Chondrocyte (in vitro differentiated cells): ENCODE measurements at regions not wholly inside any gene's neighbourhood (a gene's known extent, or its start where the extent isn't known, plus 50 kb on each side); places are given as distances from the start of the nearest gene placed in this dataset.

Source experiments
- DNase-seq: peaks from one replicate; pipeline ENCODE4 v3.0.0; 2021; ENCODE audit warnings: mixed read lengths, low spot score
- H3K27ac Mint-ChIP-seq: one replicate; pipeline ENCODE4 v1.8.0; 2021; ENCODE audit warnings: mild to moderate bottlenecking, moderate library complexity, mixed read lengths; ENCODE audit not compliant: unreplicated experiment
- H3K27me3 Mint-ChIP-seq: 2 replicates; pipeline ENCODE4 v1.8.0; 2021; ENCODE audit warnings: low read depth, mixed read lengths
- H3K36me3 Mint-ChIP-seq: 2 replicates; pipeline ENCODE4 v1.8.0; 2021; ENCODE audit warnings: low read depth, mixed read lengths
- H3K4me1 Mint-ChIP-seq: 2 replicates; pipeline ENCODE4 v1.8.0; 2021; ENCODE audit warnings: low read depth, mild to moderate bottlenecking, mixed read lengths
- H3K4me3 Mint-ChIP-seq: one replicate; pipeline ENCODE4 v1.8.0; 2021; ENCODE audit warnings: mild to moderate bottlenecking, moderate library complexity, mixed read lengths; ENCODE audit not compliant: unreplicated experiment
- H3K9me3 Mint-ChIP-seq: 2 replicates; pipeline ENCODE4 v1.8.0; 2021; ENCODE audit warnings: low read depth, mixed read lengths
- CTCF ChIP-seq: fragments of 200-600 bp; sonication (generic); IDR thresholded peaks from 2 replicates; pipeline ENCODE4 v1.5.0; 2021; ENCODE audit warnings: antibody characterized with exemption, mild to moderate bottlenecking, moderate library complexity

- no peaks in the 10 kb centered on the region for H3K4me1 Mint-ChIP-seq
- no peak overlapping the region for H3K4me3 Mint-ChIP-seq
- peaks cover 14% of the 10 kb centered on the region for H3K27me3 Mint-ChIP-seq
- no peaks in the 10 kb centered on the region for H3K9me3 Mint-ChIP-seq
- H3K27ac Mint-ChIP-seq, result no peak overlapping the region
- H3K36me3 Mint-ChIP-seq, result no peaks in the 10 kb centered on the region
- TF ChIP-seq CTCF, result no peak
- no peak for DNase-seq
Measured at GRCh38 chr2:138209009-138209408, 244.7 kb downstream of the HNMT start.

- Mint-ChIP-seq H3K4me3 (no peak overlapping the region), H3K27ac (no peak overlapping the region), H3K9me3 (no peaks in the 10 kb centered on the region), H3K4me1 (no peaks in the 10 kb centered on the region), H3K27me3 (peaks cover 15% of the 10 kb centered on the region), H3K36me3 (no peaks in the 10 kb centered on the region)
- no peak for DNase-seq
- no peak for TF ChIP-seq CTCF
Measured at GRCh38 chr2:138210487-138210886, 246.2 kb downstream of the HNMT start.

- no peak for DNase-seq
- H3K27me3 Mint-ChIP-seq, result peaks cover 13% of the 10 kb centered on the region
- no peak for TF ChIP-seq CTCF
- H3K4me3 Mint-ChIP-seq, result no peak overlapping the region
- no peaks in the 10 kb centered on the region for H3K36me3 Mint-ChIP-seq
- no peak overlapping the region for H3K27ac Mint-ChIP-seq
- H3K9me3 Mint-ChIP-seq, result peaks cover 3% of the 10 kb centered on the region
- H3K4me1 Mint-ChIP-seq, result no peaks in the 10 kb centered on the region
Measured at GRCh38 chr2:138212434-138212833, 248.2 kb downstream of the HNMT start.

- Mint-ChIP-seq H3K4me3 (no peak overlapping the region), H3K27ac (no peak overlapping the region), H3K27me3 (peaks cover 11% of the 10 kb centered on the region), H3K9me3 (peaks cover 3% of the 10 kb centered on the region), H3K4me1 (no peaks in the 10 kb centered on the region), H3K36me3 (no peaks in the 10 kb centered on the region)
- DNase-seq, result no peak
- no peak for TF ChIP-seq CTCF
Measured at GRCh38 chr2:138213084-138213483, 248.8 kb downstream of the HNMT start.

- peaks cover 3% of the 10 kb centered on the region for H3K9me3 Mint-ChIP-seq
- no peaks in the 10 kb centered on the region for H3K36me3 Mint-ChIP-seq
- DNase-seq, result no peak
- H3K4me1 Mint-ChIP-seq, result no peaks in the 10 kb centered on the region
- no peak overlapping the region for H3K4me3 Mint-ChIP-seq
- TF ChIP-seq CTCF, result no peak
- H3K27ac Mint-ChIP-seq, result no peak overlapping the region
- H3K27me3 Mint-ChIP-seq, result peaks cover 11% of the 10 kb centered on the region
Measured at GRCh38 chr2:138213624-138214023, 249.4 kb downstream of the HNMT start.
